ENCODE measurements at regions not wholly inside any gene's neighbourhood (a gene's known extent, or its start where the extent isn't known, plus 50 kb on each side); places are given as distances from the start of the nearest gene placed in this dataset.

DNA sequence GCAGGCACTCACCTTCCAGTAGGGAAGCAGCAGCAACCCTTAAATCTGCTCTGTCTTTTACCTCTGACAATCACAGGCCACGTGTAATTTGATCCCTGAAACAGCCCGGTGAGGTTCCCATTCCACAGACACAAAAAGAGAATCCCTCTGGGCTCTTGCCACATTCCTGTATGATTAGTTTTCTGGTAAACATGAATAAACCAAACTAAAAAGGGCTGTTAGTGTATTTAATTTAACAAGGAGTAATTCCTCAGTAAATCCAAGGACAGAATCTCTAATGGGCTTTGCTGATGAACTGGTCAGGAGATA is 186.9 kb downstream of the FAM43A start:
- TF ChIP-seq ZNF274 (IDR thresholded peaks at IDR 0.05; ENCODE audit: low read depth, low read length) (no peak), YY1 (IDR thresholded peaks at IDR 0.05; ENCODE audit: insufficient read depth, insufficient read length) (no peak)

Data from NT2/D1 (cell line).